Stimulated activated CD4-positive, alpha-beta T cell treated with anti-CD3 and anti-CD28 coated beads, Interleukin-12 subunit alpha, Interleukin-12 subunit beta, amount 100 ng/mL, for 4 hours (primary cell): ENCODE measurements at regions not wholly inside any gene's neighbourhood (a gene's known extent, or its start where the extent isn't known, plus 50 kb on each side); places are given as distances from the start of the nearest gene placed in this dataset.

Source experiments
- DNase-seq: peaks from one replicate; pipeline ENCODE4 v3.0.0-alpha.2; 2020

GRCh38 chr2:13546131-13546530, 829.4 kb downstream of the TRIB2 start:
- no peak for DNase-seq

- DNase-seq, result no peak
Measured at GRCh38 chr2:13550285-13551231, 833.8 kb downstream of the TRIB2 start.

- no peak for DNase-seq
Measured at GRCh38 chr2:13558368-13558767, 841.6 kb downstream of the TRIB2 start.

- no peak for DNase-seq
Measured at GRCh38 chr2:13560322-13560721, 843.6 kb downstream of the TRIB2 start.

- no peak for DNase-seq
Measured at GRCh38 chr2:13572466-13572865, 855.7 kb downstream of the TRIB2 start.

GRCh38 chr2:13574831-13575230, 858.1 kb downstream of the TRIB2 start:
- DNase-seq, result no peak

GRCh38 chr2:13576406-13577036, 859.8 kb downstream of the TRIB2 start:
- no peak for DNase-seq

GRCh38 chr2:13578547-13578946, 861.8 kb downstream of the TRIB2 start:
- no peak for DNase-seq

- DNase-seq, result no peak
Measured at GRCh38 chr2:13581471-13581870, 864.7 kb downstream of the TRIB2 start.

GRCh38 chr2:13583609-13584008, 866.9 kb downstream of the TRIB2 start:
- DNase-seq, result no peak

- no peak for DNase-seq
Measured at GRCh38 chr2:13584020-13584419, 867.3 kb downstream of the TRIB2 start.

- no peak for DNase-seq
Measured at GRCh38 chr2:13585732-13586131, 869.0 kb downstream of the TRIB2 start.

- DNase-seq, result no peak
Measured at GRCh38 chr2:13596233-13596632, 879.5 kb downstream of the TRIB2 start.

- DNase-seq, result no peak
Measured at GRCh38 chr2:13597176-13597575, 880.4 kb downstream of the TRIB2 start.

- no peak for DNase-seq
Measured at GRCh38 chr2:13601506-13601905, 884.8 kb downstream of the TRIB2 start.

GRCh38 chr2:13604951-13605661, 888.4 kb downstream of the TRIB2 start:
- no peak for DNase-seq

GRCh38 chr2:13607139-13607538, 890.4 kb downstream of the TRIB2 start:
- no peak for DNase-seq

GRCh38 chr2:13611939-13612338, 895.2 kb downstream of the TRIB2 start:
- no peak for DNase-seq

- DNase-seq, result no peak
Measured at GRCh38 chr2:13616059-13616458, 899.3 kb downstream of the TRIB2 start.

GRCh38 chr2:13616616-13617015, 899.9 kb downstream of the TRIB2 start:
- DNase-seq, result no peak

- DNase-seq, result no peak
Measured at GRCh38 chr2:13628122-13628521, 911.4 kb downstream of the TRIB2 start.

GRCh38 chr2:13638181-13638580, 921.4 kb downstream of the TRIB2 start:
- DNase-seq, result no peak

- no peak for DNase-seq
Measured at GRCh38 chr2:13649918-13650317, 933.2 kb downstream of the TRIB2 start.
